ENCODE measurements at regions not wholly inside any gene's neighbourhood (a gene's known extent, or its start where the extent isn't known, plus 50 kb on each side); places are given as distances from the start of the nearest gene placed in this dataset.

- H3K9me3 Mint-ChIP-seq = no peaks in the 10 kb centered on the region
- POLR2A ChIA-PET = no interaction called here
- no peaks in the 10 kb centered on the region; the same call in 1 of the 2 replicates for H3K27me3 Mint-ChIP-seq (ENCODE audit: low read depth)
- H3K4me3 Mint-ChIP-seq = no peak overlapping the region
- CTCF ChIA-PET = no interaction called here
- H3K27ac Mint-ChIP-seq = no peak overlapping the region
- no peaks in the 10 kb centered on the region for H3K4me1 Mint-ChIP-seq
- DNase-seq (ENCODE audit: low spot score) (no peak), ATAC-seq (no peak)
- TF ChIP-seq ZNF532 (CRISPR knock-in tag; IDR thresholded peaks at IDR 0.05; ENCODE audit: borderline replicate concordance) (no peak), NFE2L1 (CRISPR knock-in tag; IDR thresholded peaks at IDR 0.05) (no peak), ERG (CRISPR knock-in tag; IDR thresholded peaks at IDR 0.05) (no peak), FOXP1 (CRISPR knock-in tag; IDR thresholded peaks at IDR 0.05; ENCODE audit: borderline replicate concordance) (no peak), ATF2 (CRISPR knock-in tag; IDR thresholded peaks at IDR 0.05; ENCODE audit: borderline replicate concordance, low read depth) (no peak), FOXK1 (CRISPR knock-in tag; IDR thresholded peaks at IDR 0.05) (no peak), GTF2I (CRISPR knock-in tag; conservative IDR thresholded peaks at IDR 0.05) (no peak), ZNF423 (CRISPR knock-in tag; IDR thresholded peaks at IDR 0.05) (no peak), NR1H2 (CRISPR knock-in tag; IDR thresholded peaks at IDR 0.05) (no peak), HMGXB4 (CRISPR knock-in tag; IDR thresholded peaks at IDR 0.05) (no peak), EMX1 (CRISPR knock-in tag; IDR thresholded peaks at IDR 0.05) (no peak), TP53 (CRISPR knock-in tag; IDR thresholded peaks at IDR 0.05) (no peak), NFATC4 (CRISPR knock-in tag; IDR thresholded peaks at IDR 0.05) (no peak), ZNF219 (CRISPR knock-in tag; IDR thresholded peaks at IDR 0.05; ENCODE audit: borderline replicate concordance) (no peak), CTCF (IDR thresholded peaks at IDR 0.05) (no peak), ZBTB21 (CRISPR knock-in tag; IDR thresholded peaks at IDR 0.05; ENCODE audit: borderline replicate concordance) (no peak), AR (CRISPR knock-in tag; IDR thresholded peaks at IDR 0.05) (no peak), ATF1 (CRISPR knock-in tag; IDR thresholded peaks at IDR 0.05) (no peak), TEAD1 (CRISPR knock-in tag; IDR thresholded peaks at IDR 0.05) (no peak), ZNF671 (CRISPR knock-in tag; IDR thresholded peaks at IDR 0.05) (no peak)
- H3K36me3 Mint-ChIP-seq = no peaks in the 10 kb centered on the region
Observed at GRCh38 chr17:74017466-74017865, 186.0 kb upstream of the RPL38 start.
